Endothelial cell of umbilical vein (primary cell): ENCODE measurements at regions not wholly inside any gene's neighbourhood (a gene's known extent, or its start where the extent isn't known, plus 50 kb on each side); places are given as distances from the start of the nearest gene placed in this dataset.

Source experiments
- BruUV-seq: library from RNA; stranded (reverse); fragments of 400-500 nt; replicated peaks from 2 replicates; lab custom pipeline; 2021; lab: Mats Ljungman, UMichigan
- CTCF ChIA-PET: fragments of 300-600, 350-600 bp; sonication (Branson Sonifier 250); formaldehyde crosslinking; loops from one replicate; lab custom pipeline; 2021; ENCODE audit warnings: antibody characterized with exemption, inconsistent platforms; lab: Charles Lee
- POLR2A ChIA-PET: fragments of 300-600, 350-600 bp; sonication (Branson Sonifier 250); formaldehyde crosslinking; loops from one replicate; lab custom pipeline; 2021; ENCODE audit warnings: antibody characterized with exemption, inconsistent platforms; lab: Charles Lee
- DNase-seq: peaks from one replicate; pipeline ENCODE4 v3.0.0-alpha.2; 2011; ENCODE audit warnings: low read depth, low spot score
- FAIRE-seq: peaks from 2 replicates; lab custom pipeline; 2011; peaks lifted over from hg19 to GRCh38; lab: Jason Lieb, UNC
- H2AFZ ChIP-seq: 2 replicates; pipeline ENCODE4 v1.6.0; 2012; ENCODE audit warnings: low read depth, low read length, control low read depth, inconsistent platforms
- H3K27ac ChIP-seq: 2 replicates; pipeline ENCODE4 v1.5.1; 2011; ENCODE audit warnings: low read depth, mild to moderate bottlenecking, control low read depth, low read length, moderate library complexity; ENCODE audit not compliant: insufficient read depth
- H3K27me3 ChIP-seq, 2 experiments: 2 replicates each; pipeline versions ENCODE4 v1.6.0 to v1.6.1; 2011; ENCODE audit warnings: low read length in 2 of 2, mixed read lengths in 1 of 2; ENCODE audit not compliant: control insufficient read depth in 2 of 2, insufficient read depth in 2 of 2
- H3K36me3 ChIP-seq, 2 experiments: 2 replicates in 1 of 2; 3 replicates in 1 of 2; pipeline ENCODE4 v1.5.1; 2011; ENCODE audit warnings: low read length in 2 of 2, mild to moderate bottlenecking in 1 of 2, moderate library complexity in 1 of 2; ENCODE audit not compliant: control insufficient read depth in 2 of 2, insufficient read depth in 2 of 2; ENCODE audit errors: extremely low read depth in 1 of 2
- H3K4me1 ChIP-seq: 3 replicates; pipeline ENCODE4 v1.5.1; 2011; ENCODE audit warnings: mild to moderate bottlenecking, low read length; ENCODE audit not compliant: control insufficient read depth, insufficient read depth; ENCODE audit errors: extremely low read depth
- H3K4me2 ChIP-seq: 2 replicates; pipeline ENCODE4 v1.6.1; 2011; ENCODE audit warnings: low read length, control low read depth, mixed read lengths; ENCODE audit not compliant: insufficient read depth
- H3K4me3 ChIP-seq, 3 experiments: fragments of 200-600 bp in 1 of 3; sonication (generic), shearing (Covaris generic) in 1 of 3; replicated peaks in 1 of 3; 2 replicates each; pipeline ENCODE4 v1.5.1; 2011 to 2016; ENCODE audit warnings: control low read depth in 3 of 3, low read length in 3 of 3, mild to moderate bottlenecking in 2 of 3, inconsistent platforms in 1 of 3, low read depth in 1 of 3, moderate library complexity in 1 of 3; ENCODE audit not compliant: insufficient read depth in 1 of 3
- H3K79me2 ChIP-seq: 2 replicates; pipeline ENCODE4 v1.6.0; 2012; ENCODE audit warnings: low read length, inconsistent platforms; ENCODE audit not compliant: control insufficient read depth, insufficient read depth
- H3K9ac ChIP-seq: replicated peaks from 2 replicates; pipeline ENCODE3; 2011; ENCODE audit warnings: low read length, control low read depth; ENCODE audit not compliant: insufficient read depth; ENCODE audit errors: extremely low read depth
- H3K9me1 ChIP-seq: replicated peaks from 3 replicates; pipeline ENCODE4 v1.6.0; 2011; ENCODE audit warnings: mild to moderate bottlenecking, low read length; ENCODE audit not compliant: control insufficient read depth, insufficient read depth; ENCODE audit errors: extremely low read depth
- H3K9me3 ChIP-seq: replicated peaks from 2 replicates; pipeline ENCODE4 v1.5.1; 2012; ENCODE audit warnings: low read length, inconsistent platforms; ENCODE audit not compliant: control insufficient read depth, insufficient read depth
- H4K20me1 ChIP-seq: replicated peaks from 2 replicates; pipeline ENCODE3; 2011; ENCODE audit warnings: mild to moderate bottlenecking, low read length; ENCODE audit not compliant: control insufficient read depth, insufficient read depth; ENCODE audit errors: extremely low read depth
- EZH2 ChIP-seq: IDR thresholded peaks from 2 replicates; pipeline ENCODE4 v1.6.1; 2012; ENCODE audit warnings: borderline replicate concordance, low read depth, mild to moderate bottlenecking, moderate library complexity, low read length, inconsistent platforms; ENCODE audit not compliant: severe bottlenecking
- FOS ChIP-seq: IDR thresholded peaks from 2 replicates; pipeline ENCODE4 v1.6.1; 2011; ENCODE audit warnings: mild to moderate bottlenecking, low read length, moderate library complexity, borderline replicate concordance; ENCODE audit not compliant: insufficient read depth
- GATA2 ChIP-seq: IDR thresholded peaks from 2 replicates; pipeline ENCODE4 v1.7.0; 2011; ENCODE audit warnings: low read depth, mild to moderate bottlenecking, moderate library complexity, mixed read lengths, low read length; ENCODE audit not compliant: insufficient read length, insufficient read depth
- JUN ChIP-seq: IDR thresholded peaks from 2 replicates; pipeline ENCODE4 v1.6.1; 2011; ENCODE audit warnings: borderline replicate concordance, low read depth; ENCODE audit not compliant: insufficient read length, insufficient read depth
- MYC ChIP-seq: IDR thresholded peaks from one replicate; pipeline ENCODE4 v1.6.1; 2011; ENCODE audit warnings: mild to moderate bottlenecking, low read depth, low read length
- POLR2A ChIP-seq: IDR thresholded peaks from 2 replicates; pipeline ENCODE4 v1.6.1; 2012; ENCODE audit warnings: low read depth, mild to moderate bottlenecking, control low read depth, low read length
- POLR2AphosphoS5 ChIP-seq: IDR thresholded peaks from 2 replicates; pipeline ENCODE4 v1.6.1; 2012; ENCODE audit warnings: low read depth, mild to moderate bottlenecking, control low read depth, low read length, moderate library complexity; ENCODE audit not compliant: insufficient read depth
- dilution Hi-C: fragments of 300-500 bp; cut with MboI; formaldehyde crosslinking; loops from one replicate; pipeline ENCODE4 v1.15.0; 2019; ENCODE audit warnings: low sequenced_read_pairs; ENCODE audit not compliant: extremely low pct_ligation_motif_present
- intact Hi-C: fragments of 100-400 bp; cut with micrococcal nuclease; formaldehyde crosslinking; loops from one replicate; pipeline ENCODE4 v1.10.0; 2022
- TF ChIP-seq, protein P1 (sequence below), 2 donors: IDR thresholded peaks; 1 replicate in 1 of 2; 2 replicates in 1 of 2; pipeline ENCODE4 v1.5.1; 2011; ENCODE audit warnings: low read length in 2 of 2, mild to moderate bottlenecking in 2 of 2, moderate library complexity in 2 of 2, control low read depth in 1 of 2, inconsistent platforms in 1 of 2, low read depth in 1 of 2; ENCODE audit not compliant: insufficient read depth in 1 of 2; ENCODE audit errors: extremely low read depth in 1 of 2
- TF ChIP-seq, protein P2 (sequence below): IDR thresholded peaks from 2 replicates; pipeline ENCODE4 v1.6.1; 2011; ENCODE audit not compliant: insufficient read depth, insufficient read length

- H3K27ac ChIP-seq = no peak overlapping the region
- H2AFZ ChIP-seq = peak overlapping the region; percentile 55
Measured at GRCh38 chr5:57316798-57317327, 143.0 kb downstream of the GPBP1 start.

GRCh38 chr5:57315941-57316340, 142.1 kb downstream of the GPBP1 start:
- Histone ChIP-seq H4K20me1 (no peaks in the 10 kb centered on the region), H3K27ac (no peak overlapping the region), H3K4me1 (peaks cover 9% of the 10 kb centered on the region), H3K27me3 (no peaks in the 10 kb centered on the region), H3K9me3 (no peaks in the 10 kb centered on the region), H3K9ac (no peak overlapping the region), H3K4me3 (no peak overlapping the region), H3K79me2 (no peaks in the 10 kb centered on the region), H2AFZ (no peak overlapping the region), H3K36me3 (no peaks in the 10 kb centered on the region), H3K9me1 (no peaks in the 10 kb centered on the region), H3K4me2 (no peak overlapping the region)
- FAIRE-seq = no peak
- intact Hi-C loops (no loop called here), dilution Hi-C loops (no loop called here)
- POLR2A ChIA-PET = no interaction called here
- BruUV-seq = no TSS peak
- CTCF ChIA-PET = no interaction called here
- TF ChIP-seq POLR2AphosphoS5 = no peak
- TF ChIP-seq MYC = no peak
- TF ChIP-seq, protein P1, sequence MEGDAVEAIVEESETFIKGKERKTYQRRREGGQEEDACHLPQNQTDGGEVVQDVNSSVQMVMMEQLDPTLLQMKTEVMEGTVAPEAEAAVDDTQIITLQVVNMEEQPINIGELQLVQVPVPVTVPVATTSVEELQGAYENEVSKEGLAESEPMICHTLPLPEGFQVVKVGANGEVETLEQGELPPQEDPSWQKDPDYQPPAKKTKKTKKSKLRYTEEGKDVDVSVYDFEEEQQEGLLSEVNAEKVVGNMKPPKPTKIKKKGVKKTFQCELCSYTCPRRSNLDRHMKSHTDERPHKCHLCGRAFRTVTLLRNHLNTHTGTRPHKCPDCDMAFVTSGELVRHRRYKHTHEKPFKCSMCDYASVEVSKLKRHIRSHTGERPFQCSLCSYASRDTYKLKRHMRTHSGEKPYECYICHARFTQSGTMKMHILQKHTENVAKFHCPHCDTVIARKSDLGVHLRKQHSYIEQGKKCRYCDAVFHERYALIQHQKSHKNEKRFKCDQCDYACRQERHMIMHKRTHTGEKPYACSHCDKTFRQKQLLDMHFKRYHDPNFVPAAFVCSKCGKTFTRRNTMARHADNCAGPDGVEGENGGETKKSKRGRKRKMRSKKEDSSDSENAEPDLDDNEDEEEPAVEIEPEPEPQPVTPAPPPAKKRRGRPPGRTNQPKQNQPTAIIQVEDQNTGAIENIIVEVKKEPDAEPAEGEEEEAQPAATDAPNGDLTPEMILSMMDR (IDR thresholded peaks at IDR 0.05; ENCODE audit: extremely low read depth in 1 of 2, insufficient read depth in 1 of 2, low read depth in 1 of 2, low read length in 2 of 2) = no peak
- TF ChIP-seq EZH2 = no peak
- TF ChIP-seq, protein P2, sequence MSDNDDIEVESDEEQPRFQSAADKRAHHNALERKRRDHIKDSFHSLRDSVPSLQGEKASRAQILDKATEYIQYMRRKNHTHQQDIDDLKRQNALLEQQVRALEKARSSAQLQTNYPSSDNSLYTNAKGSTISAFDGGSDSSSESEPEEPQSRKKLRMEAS = no peak
- TF ChIP-seq FOS = no peak
- TF ChIP-seq JUN = no peak
- no peak for TF ChIP-seq POLR2A
- no peak for TF ChIP-seq GATA2
- no peak for DNase-seq

More at GRCh38 chr5:57316798-57317327, 143.0 kb downstream of the GPBP1 start:
- DNase-seq (peak; percentile 71), FAIRE-seq (peak; percentile 89)
- TF ChIP-seq FOS (peak; percentile 65), POLR2A (no peak)
- TF ChIP-seq, protein P1 (IDR thresholded peaks at IDR 0.05; ENCODE audit: extremely low read depth in 1 of 2, insufficient read depth in 1 of 2, low read depth in 1 of 2, low read length in 2 of 2) = no peak
- Histone ChIP-seq H3K9me3 (no peaks in the 10 kb centered on the region), H3K36me3 (no peaks in the 10 kb centered on the region), H3K4me3 (no peak overlapping the region), H3K79me2 (no peaks in the 10 kb centered on the region), H3K9me1 (no peaks in the 10 kb centered on the region), H3K4me2 (no peak overlapping the region), H3K27me3 (no peaks in the 10 kb centered on the region), H3K9ac (no peak overlapping the region), H4K20me1 (no peaks in the 10 kb centered on the region), H3K4me1 (peaks cover 9% of the 10 kb centered on the region)
- BruUV-seq = no TSS peak
- dilution Hi-C loops = no loop called here
- ChIA-PET CTCF (interaction anchor here (1.0 kb wide), 1 partner anchor 13 kb away, joined by 3 read pairs; no protein-coding TSS in a partner anchor), POLR2A (no interaction called here)
- intact Hi-C loops = no loop called here
